SK-N-SH treated with all-trans-retinoic acid at 6 μM for 48 hours (cell line): ENCODE measurements at regions not wholly inside any gene's neighbourhood (a gene's known extent, or its start where the extent isn't known, plus 50 kb on each side); places are given as distances from the start of the nearest gene placed in this dataset.

ENCODE experiments used
- BACH2 ChIP-seq: fragments of 250-450 bp; sonication (Bioruptor Pico); IDR thresholded peaks from 2 replicates; pipeline ENCODE4 v1.9.0; 2021; ENCODE audit warnings: mild to moderate bottlenecking, borderline replicate concordance
- ISL1 ChIP-seq: fragments of 250-450 bp; sonication (Bioruptor Pico); IDR thresholded peaks from 2 replicates; pipeline ENCODE4 v2.1.2; 2022; ENCODE audit warnings: mild to moderate bottlenecking, moderate library complexity
- RARB ChIP-seq: fragments of 250-450 bp; sonication (Bioruptor Pico); IDR thresholded peaks from 2 replicates; pipeline ENCODE4 v1.8.0; 2021; ENCODE audit warnings: mild to moderate bottlenecking, moderate library complexity
- ZFP3 ChIP-seq: fragments of 250-450 bp; sonication (Bioruptor Pico); IDR thresholded peaks from 2 replicates; pipeline ENCODE4 v1.5.0; 2020; ENCODE audit warnings: mild to moderate bottlenecking, moderate library complexity
- ZFP30 ChIP-seq: fragments of 450-650 bp; formaldehyde crosslinking; IDR thresholded peaks from 2 replicates; pipeline ENCODE4 v1.5.0; 2022; ENCODE audit warnings: mild to moderate bottlenecking, moderate library complexity
- TF ChIP-seq, protein P1 (sequence below): fragments of 250-450 bp; sonication (Bioruptor Pico); IDR thresholded peaks from 2 replicates; pipeline ENCODE4 v1.8.0; 2020; ENCODE audit warnings: mild to moderate bottlenecking, moderate library complexity, borderline replicate concordance
- TF ChIP-seq, protein P2 (sequence below): fragments of 250-450 bp; sonication (Bioruptor Pico); IDR thresholded peaks from 2 replicates; pipeline ENCODE4 v1.5.1; 2020; ENCODE audit warnings: low read depth, mild to moderate bottlenecking, moderate library complexity

DNA sequence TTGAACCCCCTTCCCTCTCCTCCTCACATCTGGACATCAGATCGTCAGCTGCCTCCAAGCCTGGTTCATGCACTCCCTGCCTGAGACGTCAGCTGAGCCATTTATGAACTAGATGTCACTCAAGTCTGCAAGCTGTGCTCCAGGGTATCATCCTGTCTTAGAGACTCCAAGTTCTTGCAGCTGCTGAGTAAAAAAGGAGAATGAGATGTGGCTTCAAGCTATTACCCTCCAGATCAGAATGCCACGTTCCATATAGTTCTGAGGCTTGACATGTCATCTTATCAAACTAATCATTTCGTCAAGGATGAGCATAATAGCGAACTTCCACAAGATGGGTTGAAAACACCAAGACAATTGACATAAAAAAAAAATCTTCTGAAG is 766.3 kb downstream of the TBL1XR1 start:
- TF ChIP-seq RARB (CRISPR knock-in tag) = no peak
- TF ChIP-seq, protein P1, sequence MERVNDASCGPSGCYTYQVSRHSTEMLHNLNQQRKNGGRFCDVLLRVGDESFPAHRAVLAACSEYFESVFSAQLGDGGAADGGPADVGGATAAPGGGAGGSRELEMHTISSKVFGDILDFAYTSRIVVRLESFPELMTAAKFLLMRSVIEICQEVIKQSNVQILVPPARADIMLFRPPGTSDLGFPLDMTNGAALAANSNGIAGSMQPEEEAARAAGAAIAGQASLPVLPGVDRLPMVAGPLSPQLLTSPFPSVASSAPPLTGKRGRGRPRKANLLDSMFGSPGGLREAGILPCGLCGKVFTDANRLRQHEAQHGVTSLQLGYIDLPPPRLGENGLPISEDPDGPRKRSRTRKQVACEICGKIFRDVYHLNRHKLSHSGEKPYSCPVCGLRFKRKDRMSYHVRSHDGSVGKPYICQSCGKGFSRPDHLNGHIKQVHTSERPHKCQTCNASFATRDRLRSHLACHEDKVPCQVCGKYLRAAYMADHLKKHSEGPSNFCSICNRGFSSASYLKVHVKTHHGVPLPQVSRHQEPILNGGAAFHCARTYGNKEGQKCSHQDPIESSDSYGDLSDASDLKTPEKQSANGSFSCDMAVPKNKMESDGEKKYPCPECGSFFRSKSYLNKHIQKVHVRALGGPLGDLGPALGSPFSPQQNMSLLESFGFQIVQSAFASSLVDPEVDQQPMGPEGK (CRISPR knock-in tag) = no peak
- no peak for TF ChIP-seq BACH2 (CRISPR knock-in tag)
- no peak for TF ChIP-seq ZFP30
- TF ChIP-seq ZFP3 (CRISPR knock-in tag) = no peak
- TF ChIP-seq, protein P2, sequence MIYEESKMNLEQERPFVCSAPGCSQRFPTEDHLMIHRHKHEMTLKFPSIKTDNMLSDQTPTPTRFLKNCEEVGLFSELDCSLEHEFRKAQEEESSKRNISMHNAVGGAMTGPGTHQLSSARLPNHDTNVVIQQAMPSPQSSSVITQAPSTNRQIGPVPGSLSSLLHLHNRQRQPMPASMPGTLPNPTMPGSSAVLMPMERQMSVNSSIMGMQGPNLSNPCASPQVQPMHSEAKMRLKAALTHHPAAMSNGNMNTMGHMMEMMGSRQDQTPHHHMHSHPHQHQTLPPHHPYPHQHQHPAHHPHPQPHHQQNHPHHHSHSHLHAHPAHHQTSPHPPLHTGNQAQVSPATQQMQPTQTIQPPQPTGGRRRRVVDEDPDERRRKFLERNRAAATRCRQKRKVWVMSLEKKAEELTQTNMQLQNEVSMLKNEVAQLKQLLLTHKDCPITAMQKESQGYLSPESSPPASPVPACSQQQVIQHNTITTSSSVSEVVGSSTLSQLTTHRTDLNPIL = no peak
- no peak for TF ChIP-seq ISL1 (CRISPR knock-in tag)
